DND-41 (cell line): ENCODE measurements at regions not wholly inside any gene's neighbourhood (a gene's known extent, or its start where the extent isn't known, plus 50 kb on each side); places are given as distances from the start of the nearest gene placed in this dataset.

Source experiments
- EZH2 ChIP-seq: IDR thresholded peaks from 3 replicates; pipeline ENCODE4 v1.6.1; 2012; ENCODE audit warnings: borderline replicate concordance, low read depth, mild to moderate bottlenecking, moderate library complexity, low read length, inconsistent platforms; ENCODE audit not compliant: severe bottlenecking
- TF ChIP-seq, protein P1 (sequence below): IDR thresholded peaks from 2 replicates; pipeline ENCODE4 v1.5.1; 2012; ENCODE audit warnings: borderline replicate concordance, low read length, moderate library complexity, mild to moderate bottlenecking; ENCODE audit not compliant: poor library complexity, severe bottlenecking; ENCODE audit errors: extremely low read depth

DNA sequence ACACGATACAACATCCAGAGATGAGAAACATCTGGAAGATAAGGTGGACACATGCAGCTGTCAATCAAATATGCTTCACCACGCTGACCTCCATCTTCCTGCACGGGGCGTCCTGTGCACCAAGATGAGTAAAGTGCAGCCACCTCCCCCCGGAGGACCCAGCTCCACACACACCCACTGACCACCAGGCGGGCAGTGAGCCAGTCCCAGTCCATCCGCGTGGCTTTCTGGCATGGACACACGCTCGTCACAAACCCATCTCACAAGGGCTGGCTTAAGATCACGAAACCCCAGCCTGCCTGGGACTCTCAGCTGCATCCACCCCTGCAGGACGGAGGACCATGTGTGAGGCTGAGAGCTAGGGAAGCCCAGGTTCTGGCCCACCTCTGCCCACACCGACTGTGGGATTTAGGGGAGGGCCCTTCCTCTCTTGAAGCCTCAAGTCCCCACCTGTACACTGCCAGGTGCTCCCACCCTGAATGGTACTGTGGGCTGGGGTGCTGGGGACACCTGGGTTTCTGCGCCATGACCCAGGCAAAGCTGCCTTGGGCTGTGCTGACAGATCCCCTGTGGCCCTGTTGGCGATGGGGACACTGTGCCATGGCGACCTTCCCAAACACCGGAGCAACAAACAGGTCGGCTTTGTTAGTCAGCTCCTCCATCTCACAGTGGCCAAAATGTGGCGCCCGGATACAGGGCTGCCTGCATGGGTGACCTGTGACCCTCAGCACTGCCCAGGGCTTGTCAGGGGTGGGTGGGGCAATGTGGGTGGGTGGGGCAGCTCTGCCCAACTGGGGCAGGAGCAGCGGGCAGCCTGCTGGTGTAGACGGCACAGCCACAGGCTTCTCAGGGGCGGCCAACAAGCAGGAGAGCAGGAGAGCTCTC is 629.0 kb downstream of the TBC1D22A start:
- TF ChIP-seq, protein P1, sequence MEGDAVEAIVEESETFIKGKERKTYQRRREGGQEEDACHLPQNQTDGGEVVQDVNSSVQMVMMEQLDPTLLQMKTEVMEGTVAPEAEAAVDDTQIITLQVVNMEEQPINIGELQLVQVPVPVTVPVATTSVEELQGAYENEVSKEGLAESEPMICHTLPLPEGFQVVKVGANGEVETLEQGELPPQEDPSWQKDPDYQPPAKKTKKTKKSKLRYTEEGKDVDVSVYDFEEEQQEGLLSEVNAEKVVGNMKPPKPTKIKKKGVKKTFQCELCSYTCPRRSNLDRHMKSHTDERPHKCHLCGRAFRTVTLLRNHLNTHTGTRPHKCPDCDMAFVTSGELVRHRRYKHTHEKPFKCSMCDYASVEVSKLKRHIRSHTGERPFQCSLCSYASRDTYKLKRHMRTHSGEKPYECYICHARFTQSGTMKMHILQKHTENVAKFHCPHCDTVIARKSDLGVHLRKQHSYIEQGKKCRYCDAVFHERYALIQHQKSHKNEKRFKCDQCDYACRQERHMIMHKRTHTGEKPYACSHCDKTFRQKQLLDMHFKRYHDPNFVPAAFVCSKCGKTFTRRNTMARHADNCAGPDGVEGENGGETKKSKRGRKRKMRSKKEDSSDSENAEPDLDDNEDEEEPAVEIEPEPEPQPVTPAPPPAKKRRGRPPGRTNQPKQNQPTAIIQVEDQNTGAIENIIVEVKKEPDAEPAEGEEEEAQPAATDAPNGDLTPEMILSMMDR: no peak
- TF ChIP-seq EZH2: no peak
